ENCODE measurements at regions not wholly inside any gene's neighbourhood (a gene's known extent, or its start where the extent isn't known, plus 50 kb on each side); places are given as distances from the start of the nearest gene placed in this dataset.
"Not testable (repeated sequence)": the region's sequence is repeated elsewhere in the genome, so short reads cannot be mapped to it uniquely, and the experiment has no call there.

GRCh38 chr1:198809247-198809646 lies 170.4 kb downstream of the PTPRC start:
- DNase-seq, result no peak

- DNase-seq, result no peak
These were observed 172.6 kb downstream of the PTPRC start for GRCh38 chr1:198811449-198811848.

GRCh38 chr1:198823626-198824025 lies 184.8 kb downstream of the PTPRC start:
- DNase-seq, result no peak

DNA sequence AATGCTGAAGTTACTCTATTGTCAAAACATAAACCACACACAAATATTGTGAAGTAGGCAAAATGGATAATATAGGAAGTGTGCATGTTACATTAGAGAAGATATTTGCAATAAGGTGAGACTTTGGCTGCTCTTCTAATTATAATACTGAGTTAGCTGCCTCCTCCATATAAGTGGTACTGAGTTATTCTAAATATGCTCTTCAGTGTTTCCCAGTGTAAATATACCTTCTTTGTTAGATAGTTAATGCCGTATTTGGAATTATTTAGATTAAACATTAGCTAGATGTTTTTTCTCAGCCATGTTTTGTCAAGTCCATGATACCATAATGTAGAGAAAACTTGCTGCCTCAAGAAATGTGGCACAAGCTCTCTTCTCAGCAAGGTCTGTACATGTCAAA lies 186.4 kb downstream of the PTPRC start:
- DNase-seq, result no peak

GRCh38 chr1:198829356-198829755 lies 190.5 kb downstream of the PTPRC start:
- no peak for DNase-seq

GRCh38 chr1:198829944-198830343 lies 191.1 kb downstream of the PTPRC start:
- DNase-seq, result no peak

GRCh38 chr1:198830412-198830811 lies 191.6 kb downstream of the PTPRC start:
- no peak for DNase-seq

DNA sequence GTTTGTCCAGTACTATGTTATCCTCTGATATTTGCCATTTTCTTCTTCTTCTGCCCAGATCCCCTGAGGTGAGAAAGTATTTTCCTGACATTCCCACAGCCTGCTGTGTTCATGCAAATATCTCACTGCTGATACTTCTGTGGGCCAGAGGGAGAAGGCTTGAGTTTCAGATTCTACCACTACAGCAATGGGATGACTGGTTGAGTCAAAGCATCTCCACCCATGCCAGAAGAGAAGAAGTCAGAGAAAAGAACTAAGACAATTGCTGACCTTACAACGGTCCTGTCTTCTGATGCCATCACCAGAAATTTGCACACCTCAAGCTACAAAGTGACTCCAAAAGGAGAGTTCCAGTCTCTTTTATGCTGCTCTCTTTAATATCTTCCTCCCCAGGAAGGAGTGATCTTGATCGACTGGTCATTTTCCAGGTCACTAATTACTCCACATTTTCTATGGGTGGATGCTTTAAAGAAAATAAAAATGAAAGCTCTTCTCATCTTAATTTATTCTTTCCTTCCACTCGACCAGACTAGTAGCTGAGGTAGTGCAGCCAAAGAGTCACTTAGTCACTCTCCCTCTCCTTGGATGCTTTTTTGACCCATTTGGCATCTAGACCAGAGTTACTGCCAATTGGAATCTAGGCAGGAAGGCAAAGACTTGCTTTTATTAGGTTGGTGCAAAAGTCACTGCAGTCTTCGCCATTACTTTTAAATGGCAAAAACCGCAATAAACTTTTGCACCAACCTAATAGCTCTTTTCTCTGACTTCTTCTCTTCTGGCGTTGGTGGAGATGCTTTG lies 195.1 kb downstream of the PTPRC start:
- no peak for DNase-seq

DNA sequence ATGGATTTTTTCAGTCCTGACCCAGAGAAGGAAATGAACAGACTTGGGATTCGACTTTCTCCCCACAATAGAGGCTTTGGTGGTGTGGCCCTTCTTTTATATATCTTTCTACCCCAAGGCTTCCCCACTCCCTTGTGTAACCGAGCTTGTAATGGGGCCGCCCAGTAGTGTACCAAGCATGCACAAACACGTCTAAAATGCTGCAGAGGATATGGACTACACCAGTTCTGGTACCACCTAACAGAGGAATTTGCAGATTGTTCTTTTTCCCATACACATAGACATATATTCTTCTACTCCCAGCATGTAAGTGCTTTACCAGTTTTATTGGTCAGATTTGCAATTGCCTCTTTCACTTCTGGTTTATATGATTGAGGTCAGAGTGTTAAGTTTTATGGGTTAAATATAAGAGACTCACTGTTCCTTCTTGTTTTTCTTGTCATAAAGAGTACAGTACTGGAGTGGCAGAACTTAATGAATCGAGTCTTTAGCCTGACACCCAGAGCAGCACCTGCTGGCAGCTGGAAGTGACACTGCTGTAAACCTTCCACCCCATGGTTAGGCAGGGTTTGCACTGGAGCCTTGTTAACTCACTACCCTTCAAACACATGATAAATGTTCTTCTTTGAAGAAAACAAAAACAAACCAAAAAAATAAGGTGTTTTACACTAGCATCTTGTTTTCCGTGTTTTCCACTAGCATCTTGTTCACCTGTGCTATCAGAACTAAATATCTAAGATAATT lies 198.6 kb downstream of the PTPRC start:
- no peak for DNase-seq

- DNase-seq, result no peak
These were observed 199.1 kb downstream of the PTPRC start for GRCh38 chr1:198838022-198838342.

DNA sequence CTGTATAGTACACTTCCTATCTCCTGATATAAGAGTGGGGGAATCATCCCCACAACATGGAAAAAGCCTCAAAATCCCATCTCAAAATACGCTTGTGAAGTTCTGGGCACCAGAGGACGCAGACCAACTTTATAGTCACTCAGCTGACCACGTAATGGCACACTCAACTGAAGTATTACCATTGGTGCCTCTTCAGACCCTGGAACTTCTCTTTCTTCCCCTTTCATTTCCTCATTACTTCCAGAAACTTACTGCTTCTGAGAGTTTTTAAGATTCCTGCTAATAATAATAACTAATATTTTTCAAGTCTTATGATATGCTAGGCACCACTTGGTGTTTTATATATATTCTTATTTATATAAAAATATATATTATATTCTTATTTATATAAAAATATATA lies 202.6 kb downstream of the PTPRC start:
- no peak for DNase-seq

GRCh38 chr1:198842686-198843085 lies 203.8 kb downstream of the PTPRC start:
- DNase-seq, result no peak

DNA sequence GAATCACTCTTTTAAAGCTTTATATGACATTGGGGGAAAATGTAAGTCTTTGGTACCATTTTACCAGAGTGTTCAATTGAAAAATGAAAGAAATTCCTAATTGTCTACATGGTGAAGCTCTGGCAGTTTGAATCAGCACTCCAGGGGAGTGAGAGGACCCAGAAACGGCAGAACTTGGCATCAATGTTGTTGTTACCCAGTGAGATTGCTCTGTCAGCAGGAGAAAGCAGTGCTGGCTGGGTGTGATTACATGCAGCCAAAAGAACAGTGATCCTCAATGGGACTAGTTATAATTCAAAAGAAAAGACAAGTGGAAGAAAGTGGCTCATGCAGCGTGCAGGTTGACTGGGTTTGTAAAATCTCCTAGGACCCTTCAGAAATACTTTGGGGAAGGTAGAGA lies 206.4 kb downstream of the PTPRC start:
- no peak for DNase-seq

DNA sequence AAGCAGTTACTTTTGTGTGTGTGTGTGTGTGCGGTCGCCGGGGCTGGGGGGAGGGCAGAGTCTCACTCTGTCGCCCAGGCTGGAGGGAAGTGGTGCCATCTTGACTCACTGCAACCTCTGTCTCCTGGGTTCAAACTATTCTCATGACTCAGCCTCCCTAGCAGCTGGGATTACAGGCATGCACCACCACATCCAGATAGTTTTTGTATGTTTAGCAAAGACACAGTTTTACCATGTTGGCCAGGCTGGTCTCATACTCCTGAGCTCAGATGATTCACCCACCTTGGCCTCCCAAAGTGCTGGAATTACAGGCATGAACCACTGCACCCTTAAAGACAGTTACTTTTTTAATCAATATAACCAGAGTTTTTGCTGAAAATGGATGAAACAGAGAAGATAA lies 207.0 kb downstream of the PTPRC start:
- DNase-seq, result no peak

DNA sequence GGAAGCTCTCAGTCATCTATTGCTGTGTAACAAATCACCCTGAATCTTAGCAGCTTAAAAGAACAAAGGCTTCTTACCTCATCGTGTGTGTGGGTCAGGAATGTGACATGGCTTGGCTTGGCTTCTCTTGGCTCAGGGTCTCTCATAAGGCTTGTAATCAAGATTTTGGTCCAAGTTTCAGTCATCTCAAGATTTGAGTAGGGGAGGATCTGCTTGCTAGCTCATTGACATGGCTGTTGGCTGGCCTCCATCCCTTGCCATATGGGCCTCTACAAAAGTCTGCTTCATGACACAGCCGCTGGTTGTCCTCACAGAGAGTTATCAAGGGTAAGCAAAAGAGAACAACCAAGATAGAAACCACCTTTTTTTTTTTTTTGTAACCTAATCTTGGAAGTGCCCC lies 207.7 kb downstream of the PTPRC start:
- no peak for DNase-seq

GRCh38 chr1:198848206-198848605 lies 209.4 kb downstream of the PTPRC start:
- no peak for DNase-seq

DNA sequence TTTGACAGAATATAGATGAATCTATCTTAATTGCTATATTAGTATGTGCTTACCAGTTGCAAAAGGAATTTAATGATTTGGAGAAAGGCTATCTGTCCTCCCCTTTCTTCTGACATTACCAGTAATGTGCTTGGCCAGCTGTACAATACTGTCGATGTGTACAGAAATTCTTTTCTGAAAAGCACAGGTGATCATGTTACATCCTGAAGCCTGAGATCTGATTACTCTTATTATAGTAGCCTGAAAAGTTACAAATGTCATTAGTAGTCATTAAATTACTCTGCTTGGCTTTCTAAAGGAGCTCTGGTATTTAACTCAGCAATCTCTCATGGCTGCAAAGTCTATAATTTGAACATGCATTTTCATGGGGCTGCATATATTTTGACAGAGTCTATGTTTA lies 209.8 kb downstream of the PTPRC start:
- no peak for DNase-seq

DNA sequence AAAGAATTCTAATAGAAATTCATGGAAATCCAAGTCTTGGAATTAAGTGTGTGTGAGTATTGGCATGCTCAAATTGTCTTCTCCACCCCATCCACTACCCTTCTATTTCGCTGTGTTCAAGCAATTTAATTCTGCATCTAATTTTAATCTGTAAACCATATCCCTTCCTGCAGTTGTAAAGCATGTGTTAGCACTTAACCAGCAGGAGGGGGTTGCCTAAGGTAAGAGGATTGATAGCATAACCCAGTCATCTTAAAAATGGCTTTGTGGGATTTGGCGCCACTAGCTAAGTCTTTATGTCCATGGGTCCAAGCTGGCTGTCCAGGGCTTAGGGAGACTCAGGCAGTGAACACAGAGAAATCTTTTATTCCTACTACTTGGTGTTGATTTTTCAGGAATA lies 210.3 kb downstream of the PTPRC start:
- no peak for DNase-seq

DNA sequence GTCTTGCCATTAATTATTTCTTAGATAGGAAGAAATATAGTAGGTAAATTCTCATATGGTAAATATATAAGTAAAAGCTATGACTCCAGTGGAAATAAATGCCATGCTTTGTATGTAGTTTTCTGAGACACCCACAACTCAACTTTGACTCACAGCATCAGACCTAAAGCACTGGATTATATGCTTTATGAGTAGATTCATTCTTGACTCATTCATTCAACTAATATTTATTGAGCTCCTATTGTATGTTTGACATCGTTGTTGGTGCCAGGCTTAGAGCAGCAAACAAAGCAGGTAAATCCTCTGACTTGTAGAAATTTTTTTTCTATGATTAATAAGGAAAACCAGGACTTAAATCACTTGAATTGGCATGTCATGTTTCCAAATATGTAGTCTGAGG lies 211.4 kb downstream of the PTPRC start:
- no peak for DNase-seq

- DNase-seq, result not testable (repeated sequence)
These were observed 212.1 kb downstream of the PTPRC start for GRCh38 chr1:198850966-198851365.

- no peak for DNase-seq
These were observed 217.8 kb downstream of the PTPRC start for GRCh38 chr1:198856601-198857000.

DNA sequence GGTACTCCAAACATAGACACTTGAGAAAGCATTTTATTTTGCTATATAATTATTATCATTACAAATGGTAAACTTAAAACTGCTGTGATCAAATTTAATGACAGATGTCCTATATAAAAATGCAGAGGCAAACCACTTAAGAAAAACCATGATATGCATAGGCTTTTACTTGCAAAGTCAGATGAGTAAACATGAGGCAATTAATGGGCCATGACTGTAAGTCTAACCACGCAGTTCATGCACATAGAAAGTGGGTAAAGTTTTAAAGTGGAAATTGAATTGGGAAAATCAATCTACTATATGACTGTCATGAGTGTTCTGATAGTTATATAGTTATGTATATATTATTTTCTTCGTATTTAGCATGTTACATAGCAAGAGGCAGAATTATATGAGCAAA lies 219.2 kb downstream of the PTPRC start:
- DNase-seq, result no peak

GRCh38 chr1:198860371-198860770 lies 221.5 kb downstream of the PTPRC start:
- DNase-seq, result no peak

GRCh38 chr1:198861636-198862035 lies 222.8 kb downstream of the PTPRC start:
- no peak for DNase-seq

DNA sequence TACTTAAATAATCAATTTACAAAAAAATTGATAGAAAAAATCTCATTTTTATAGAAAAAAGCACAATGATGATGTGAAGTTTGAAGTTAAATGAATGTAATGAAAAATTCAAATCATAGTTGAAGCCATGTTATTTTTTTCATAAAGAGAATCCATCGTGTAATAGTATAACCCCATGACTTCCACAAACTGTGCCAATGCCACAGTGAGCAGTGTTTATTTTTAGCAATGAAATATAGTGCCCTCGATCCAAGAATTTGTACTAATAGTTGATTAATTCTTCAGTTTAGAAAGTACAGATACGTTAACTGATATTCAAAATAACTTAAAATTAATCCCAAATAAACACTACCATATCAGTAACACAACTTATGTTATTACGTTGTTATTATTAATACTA lies 225.9 kb downstream of the PTPRC start:
- no peak for DNase-seq
